A673 (cell line): ENCODE measurements at regions not wholly inside any gene's neighbourhood (a gene's known extent, or its start where the extent isn't known, plus 50 kb on each side); places are given as distances from the start of the nearest gene placed in this dataset.

ENCODE experiments used
- BruUV-seq: library from RNA; stranded (reverse); fragments of 400-500 nt; replicated peaks from 2 replicates; lab custom pipeline; 2021; lab: Mats Ljungman, UMichigan
- CTCF ChIA-PET: fragments of 300-600 bp; sonication (Branson Sonifier 250); formaldehyde crosslinking; loops from one replicate; lab custom pipeline; 2022; ENCODE audit warnings: antibody characterized with exemption; lab: Charles Lee
- POLR2A ChIA-PET: fragments of 300-600 bp; sonication (Branson Sonifier 250); formaldehyde crosslinking; loops from one replicate; lab custom pipeline; 2022; ENCODE audit warnings: antibody characterized with exemption; ENCODE audit not compliant: low non-redundant PET; lab: Charles Lee
- DNase-seq: peaks from one replicate; pipeline ENCODE4 v3.0.0-alpha.2; 2015; ENCODE audit warnings: low spot score
- H3K27ac ChIP-seq: fragments of 200-600 bp; sonication (generic); 2 replicates; pipeline ENCODE4 v1.5.1; 2016; ENCODE audit warnings: mixed run types, low read depth, mild to moderate bottlenecking, mixed read lengths, antibody characterized with exemption, low read length; ENCODE audit not compliant: poor library complexity, severe bottlenecking
- H3K27me3 ChIP-seq: fragments of 200-600 bp; sonication (generic); replicated peaks from 2 replicates; pipeline ENCODE4 v1.6.1; 2017; ENCODE audit warnings: mixed run types, low read depth, mild to moderate bottlenecking, mixed read lengths, antibody characterized with exemption, low read length; ENCODE audit not compliant: insufficient read depth, poor library complexity
- H3K36me3 ChIP-seq: fragments of 200-600 bp; sonication (generic); 2 replicates; pipeline ENCODE4 v1.6.1; 2016; ENCODE audit warnings: mixed run types, mild to moderate bottlenecking, mixed read lengths, antibody characterized with exemption, low read length; ENCODE audit not compliant: insufficient read depth, poor library complexity, severe bottlenecking
- H3K4me1 ChIP-seq: fragments of 200-600 bp; sonication (generic); 2 replicates; pipeline ENCODE4 v1.6.1; 2017; ENCODE audit warnings: mixed run types, mild to moderate bottlenecking, mixed read lengths, antibody characterized with exemption, low read length; ENCODE audit not compliant: insufficient read depth, poor library complexity, severe bottlenecking
- H3K4me3 ChIP-seq: fragments of 200-600 bp; sonication (generic); 2 replicates; pipeline ENCODE4 v1.5.1; 2016; ENCODE audit warnings: low read depth, mixed run types, mild to moderate bottlenecking, mixed read lengths, low read length; ENCODE audit not compliant: poor library complexity, severe bottlenecking
- H3K9me3 ChIP-seq: fragments of 200-600 bp; sonication (generic); 2 replicates; pipeline ENCODE4 v1.6.1; 2016; ENCODE audit warnings: mixed run types, low read depth, mild to moderate bottlenecking, mixed read lengths, antibody characterized with exemption, low read length; ENCODE audit not compliant: poor library complexity, severe bottlenecking
- CTCF ChIP-seq: fragments of 300-800, 200-600 bp; sonication (generic); conservative IDR thresholded peaks from 2 replicates; pipeline ENCODE4 v1.5.1; 2017; ENCODE audit warnings: low read depth, mild to moderate bottlenecking, antibody characterized with exemption, low read length, moderate library complexity, mixed read lengths
- EZH2 ChIP-seq: fragments of 200-600 bp; sonication (generic); IDR thresholded peaks from 2 replicates; pipeline ENCODE4 v1.6.1; 2017; ENCODE audit warnings: borderline replicate concordance, low read depth, mild to moderate bottlenecking, mixed read lengths, antibody characterized with exemption, low read length; ENCODE audit not compliant: poor library complexity, severe bottlenecking
- intact Hi-C: fragments of 100-400 bp; cut with micrococcal nuclease; formaldehyde crosslinking; loops from one replicate; pipeline ENCODE4 v1.10.0; 2022; ENCODE audit not compliant: unreplicated experiment

GRCh38 chr15:91711384-91712033 lies 142.0 kb upstream of the SLCO3A1 start:
- intact Hi-C loops = no loop called here
- DNase-seq = no peak
- H3K27ac ChIP-seq = no peak overlapping the region
- no peak for TF ChIP-seq CTCF
- TF ChIP-seq EZH2 = no peak
- POLR2A ChIA-PET = no interaction called here
- no peaks in the 10 kb centered on the region for H3K36me3 ChIP-seq
- H3K27me3 ChIP-seq = no peaks in the 10 kb centered on the region
- BruUV-seq = no TSS peak
- no peak overlapping the region for H3K4me3 ChIP-seq
- no peaks in the 10 kb centered on the region for H3K4me1 ChIP-seq
- CTCF ChIA-PET = no interaction called here
- H3K9me3 ChIP-seq = no peaks in the 10 kb centered on the region

GRCh38 chr15:91712286-91712685 lies 141.2 kb upstream of the SLCO3A1 start:
- Histone ChIP-seq H3K36me3 (no peaks in the 10 kb centered on the region), H3K27me3 (no peaks in the 10 kb centered on the region), H3K9me3 (no peaks in the 10 kb centered on the region), H3K4me3 (no peak overlapping the region), H3K4me1 (no peaks in the 10 kb centered on the region), H3K27ac (no peak overlapping the region)
- ChIA-PET POLR2A (no interaction called here), CTCF (no interaction called here)
- no TSS peak for BruUV-seq
- no peak for TF ChIP-seq CTCF
- TF ChIP-seq EZH2 = no peak
- intact Hi-C loops = no loop called here
- no peak for DNase-seq

- intact Hi-C loops = no loop called here
- no peaks in the 10 kb centered on the region for H3K27me3 ChIP-seq
- TF ChIP-seq EZH2 = no peak
- TF ChIP-seq CTCF = no peak
- H3K4me1 ChIP-seq = no peaks in the 10 kb centered on the region
- POLR2A ChIA-PET = no interaction called here
- no peak overlapping the region for H3K4me3 ChIP-seq
- DNase-seq = no peak
- CTCF ChIA-PET = no interaction called here
- no TSS peak for BruUV-seq
- no peaks in the 10 kb centered on the region for H3K9me3 ChIP-seq
- H3K36me3 ChIP-seq = no peaks in the 10 kb centered on the region
- H3K27ac ChIP-seq = no peak overlapping the region
Observed at GRCh38 chr15:91716536-91716935, 137.0 kb upstream of the SLCO3A1 start.
